CMK (cell line): ENCODE measurements at regions not wholly inside any gene's neighbourhood (a gene's known extent, or its start where the extent isn't known, plus 50 kb on each side); places are given as distances from the start of the nearest gene placed in this dataset.

Experiments
- DNase-seq: peaks from one replicate; pipeline ENCODE4 v3.0.0-alpha.2; 2010; ENCODE audit warnings: low read depth

- DNase-seq = no peak
Observed at GRCh38 chr7:7051206-7051877, 131.0 kb upstream of the C1GALT1 start.

GRCh38 chr7:7054252-7054830, 128.0 kb upstream of the C1GALT1 start:
- DNase-seq = no peak

GRCh38 chr7:7060828-7061599, 121.3 kb upstream of the C1GALT1 start:
- DNase-seq = no peak

- DNase-seq = no peak
Observed at GRCh38 chr7:7077945-7078344, 104.4 kb upstream of the C1GALT1 start.

- no peak for DNase-seq
Observed at GRCh38 chr7:7080802-7081201, 101.5 kb upstream of the C1GALT1 start.

- DNase-seq = no peak
Observed at GRCh38 chr7:7090460-7090859, 91.9 kb upstream of the C1GALT1 start.

GRCh38 chr7:7098280-7098818, 84.0 kb upstream of the C1GALT1 start:
- no peak for DNase-seq

- peak; percentile 73 for DNase-seq
Observed at GRCh38 chr7:7099584-7100014, 82.7 kb upstream of the C1GALT1 start.

- DNase-seq = peak; percentile 77
Observed at GRCh38 chr7:7100432-7100849, 81.9 kb upstream of the C1GALT1 start.

- DNase-seq = no peak
Observed at GRCh38 chr7:7102906-7103305, 79.4 kb upstream of the C1GALT1 start.

GRCh38 chr7:7103343-7104313, 78.7 kb upstream of the C1GALT1 start:
- peak; percentile 12 for DNase-seq

GRCh38 chr7:7104314-7104698, 78.0 kb upstream of the C1GALT1 start:
- no peak for DNase-seq

- no peak for DNase-seq
Observed at GRCh38 chr7:7104971-7105370, 77.4 kb upstream of the C1GALT1 start.

- DNase-seq = no peak
Observed at GRCh38 chr7:7105800-7106582, 76.4 kb upstream of the C1GALT1 start.

GRCh38 chr7:7108931-7109330, 73.4 kb upstream of the C1GALT1 start:
- no peak for DNase-seq

GRCh38 chr7:7109934-7110333, 72.4 kb upstream of the C1GALT1 start:
- no peak for DNase-seq

GRCh38 chr7:7110706-7111105, 71.6 kb upstream of the C1GALT1 start:
- no peak for DNase-seq

- DNase-seq = no peak
Observed at GRCh38 chr7:7112868-7113267, 69.5 kb upstream of the C1GALT1 start.

- DNase-seq = no peak
Observed at GRCh38 chr7:7114575-7115291, 67.6 kb upstream of the C1GALT1 start.

GRCh38 chr7:7117935-7118586, 64.3 kb upstream of the C1GALT1 start:
- no peak for DNase-seq
